ENCODE measurements at regions not wholly inside any gene's neighbourhood (a gene's known extent, or its start where the extent isn't known, plus 50 kb on each side); places are given as distances from the start of the nearest gene placed in this dataset.

- TF ChIP-seq CTCF (IDR thresholded peaks at IDR 0.05), result no peak
- TF ChIP-seq ZNF121 (CRISPR knock-in tag; IDR thresholded peaks at IDR 0.05), result no peak
- TF ChIP-seq JUN (CRISPR knock-in tag; IDR thresholded peaks at IDR 0.05), result no peak
- TF ChIP-seq NR1H2 (CRISPR knock-in tag; IDR thresholded peaks at IDR 0.05), result no peak
- no peak for TF ChIP-seq E2F1 (CRISPR knock-in tag; IDR thresholded peaks at IDR 0.05)
- TF ChIP-seq MXD4 (CRISPR knock-in tag; IDR thresholded peaks at IDR 0.05; ENCODE audit: borderline replicate concordance), result no peak
- no peak for TF ChIP-seq SP1 (CRISPR knock-in tag; conservative IDR thresholded peaks at IDR 0.05)
- TF ChIP-seq ATF3 (CRISPR knock-in tag; conservative IDR thresholded peaks at IDR 0.05), result no peak
- no peak for TF ChIP-seq ZBTB21 (CRISPR knock-in tag; IDR thresholded peaks at IDR 0.05; ENCODE audit: borderline replicate concordance)
- no peak for TF ChIP-seq CBFB (CRISPR knock-in tag; IDR thresholded peaks at IDR 0.05; ENCODE audit: low read depth)
- no peak for TF ChIP-seq RELA (CRISPR knock-in tag; IDR thresholded peaks at IDR 0.05; ENCODE audit: borderline replicate concordance)
Measured at GRCh38 chr13:106630650-106631049, 62.7 kb upstream of the ARGLU1 start.
